Esophagus squamous epithelium (tissue), 4 donors: ENCODE measurements at regions not wholly inside any gene's neighbourhood (a gene's known extent, or its start where the extent isn't known, plus 50 kb on each side); places are given as distances from the start of the nearest gene placed in this dataset.

Experiments used
- CTCF ChIP-seq, 6 experiments: fragments of 450-650 bp in 4 of 6; fragments of 200-600 bp in 2 of 6; sonication (generic) in 2 of 6; IDR thresholded peaks; one replicate each; pipeline ENCODE4 v1.5.1; 2016 to 2019; ENCODE audit warnings: antibody characterized with exemption in 6 of 6, mild to moderate bottlenecking in 4 of 6, moderate library complexity in 4 of 6
- POLR2A ChIP-seq, 4 donors: fragments of 450-650 bp; IDR thresholded peaks; one replicate each; pipeline ENCODE4 v1.6.1; 2017; ENCODE audit warnings: antibody characterized with exemption in 4 of 4, mild to moderate bottlenecking in 4 of 4, moderate library complexity in 3 of 4

GRCh38 chr6:164928728-164929407 is 380.5 kb downstream of the C6orf118 start:
- TF ChIP-seq CTCF (IDR thresholded peaks at IDR 0.05) (no peak), POLR2A (IDR thresholded peaks at IDR 0.05) (no peak)
